K562 (cell line): ENCODE measurements at regions not wholly inside any gene's neighbourhood (a gene's known extent, or its start where the extent isn't known, plus 50 kb on each side); places are given as distances from the start of the nearest gene placed in this dataset.

Experiments
- ATAC-seq: fragments of 200-7000 bp; cut with Tn5 transposase; 3 replicates; pipeline ENCODE4 v1.9.1; 2020; ENCODE audit warnings: moderate library complexity
- BruUV-seq: library from RNA; stranded (reverse); fragments of 400-500 nt; replicated peaks from 2 replicates; lab custom pipeline; 2021; lab: Mats Ljungman, UMichigan
- CTCF ChIA-PET: fragments of 300-600 bp; formaldehyde crosslinking; extraction: SDS; loops from one replicate; lab custom pipeline; 2021; ENCODE audit warnings: low intra/inter-chr PET ratio; lab: Yijun Ruan, JAX
- POLR2A ChIA-PET: fragments of 300-600, 350-650 bp; sonication (Branson Sonifier 250); formaldehyde crosslinking; extraction: SDS; loops from one replicate; lab custom pipeline; 2021; ENCODE audit warnings: antibody characterized with exemption, inconsistent platforms; lab: Yijun Ruan, JAX
- DNase-seq, 4 experiments: peaks; one replicate each; pipeline versions ENCODE4 v3.0.0 to v3.0.0-alpha.2; 2011 to 2018; ENCODE audit warnings: low spot score in 3 of 4, mixed read lengths in 3 of 4; ENCODE audit errors: extremely low read depth in 1 of 4
- FAIRE-seq: peaks from 2 replicates; lab custom pipeline; 2011; peaks lifted over from hg19 to GRCh38; lab: Jason Lieb, UNC
- H2AFZ ChIP-seq: 2 replicates; pipeline ENCODE4 v1.6.0; 2011; ENCODE audit warnings: low read depth, low read length, control low read depth, inconsistent platforms
- H3K27ac ChIP-seq: fragments of 200-600 bp; 3 replicates; pipeline ENCODE4 v1.8.0; 2011; ENCODE audit warnings: low read depth, mild to moderate bottlenecking, control low read depth, inconsistent platforms, low read length, moderate library complexity, mixed read lengths; ENCODE audit errors: extremely low read depth
- H3K27me3 ChIP-seq, 2 experiments: fragments of 300-600 bp in 1 of 2; 2 replicates in 1 of 2; 3 replicates in 1 of 2; pipeline versions ENCODE4 v1.6.0 to v1.8.0; 2011; ENCODE audit warnings: inconsistent platforms in 2 of 2, low read length in 2 of 2, mild to moderate bottlenecking in 1 of 2, mixed read lengths in 1 of 2, moderate library complexity in 1 of 2; ENCODE audit not compliant: control insufficient read depth in 2 of 2, insufficient read depth in 2 of 2
- H3K36me3 ChIP-seq: fragments of 300-600 bp; 3 replicates; pipeline ENCODE4 v1.8.0; 2011; ENCODE audit warnings: mild to moderate bottlenecking, low read length, inconsistent platforms; ENCODE audit not compliant: control insufficient read depth, insufficient read depth
- H3K4me1 ChIP-seq, 2 experiments: fragments of 200-600 bp in 1 of 2; replicated peaks in 1 of 2; 2 replicates in 1 of 2; 3 replicates in 1 of 2; pipeline versions ENCODE4 v1.5.1 to v1.8.0; 2011; ENCODE audit warnings: inconsistent platforms in 2 of 2, low read length in 2 of 2, mild to moderate bottlenecking in 1 of 2, mixed read lengths in 1 of 2, moderate library complexity in 1 of 2; ENCODE audit not compliant: control insufficient read depth in 2 of 2, insufficient read depth in 2 of 2
- H3K4me2 ChIP-seq: 2 replicates; pipeline ENCODE4 v1.6.1; 2011; ENCODE audit warnings: low read length, control low read depth, inconsistent platforms, mixed read lengths; ENCODE audit not compliant: insufficient read depth
- H3K4me3 ChIP-seq: fragments of 200-600 bp; sonication (generic), shearing (Covaris generic); 2 replicates; pipeline ENCODE4 v1.5.1; 2016; ENCODE audit warnings: control low read depth, inconsistent platforms
- H3K79me2 ChIP-seq: fragments of 200-600 bp; 3 replicates; pipeline ENCODE4 v1.8.0; 2011; ENCODE audit warnings: low read length, inconsistent platforms; ENCODE audit not compliant: control insufficient read depth, insufficient read depth
- H3K9ac ChIP-seq, 2 experiments: 2 replicates each; pipeline versions ENCODE4 v1.6.0 to v1.6.1; 2011; ENCODE audit warnings: low read depth in 2 of 2, low read length in 2 of 2, control low read depth in 1 of 2, inconsistent platforms in 1 of 2, mild to moderate bottlenecking in 1 of 2, mixed read lengths in 1 of 2; ENCODE audit not compliant: insufficient read depth in 1 of 2
- H3K9me1 ChIP-seq: one replicate; pipeline ENCODE4 v1.6.0; 2011; ENCODE audit warnings: inconsistent platforms, mild to moderate bottlenecking, low read length, moderate library complexity; ENCODE audit not compliant: control insufficient read depth, insufficient read depth
- H3K9me3 ChIP-seq: replicated peaks from 2 replicates; pipeline ENCODE4 v1.5.1; 2011; ENCODE audit warnings: low read depth, low read length, inconsistent platforms; ENCODE audit not compliant: control insufficient read depth, insufficient read depth
- H4K20me1 ChIP-seq: replicated peaks from 2 replicates; pipeline ENCODE4 v1.6.1; 2011; ENCODE audit warnings: low read length, inconsistent platforms, mixed read lengths; ENCODE audit not compliant: control insufficient read depth, insufficient read depth
- ARID1B ChIP-seq: fragments of 450-650 bp; IDR thresholded peaks from 2 replicates; pipeline ENCODE4 v1.6.1; 2016; ENCODE audit warnings: antibody characterized with exemption, mild to moderate bottlenecking, inconsistent platforms
- FOSL1 ChIP-seq: fragments of 200-800 bp; sonication (Bioruptor generic); conservative IDR thresholded peaks from 2 replicates; pipeline ENCODE4 v1.6.1; 2016; ENCODE audit warnings: missing genetic modification characterization, missing compliant biosample characterization
- FOXP1 ChIP-seq: sonication (generic); formaldehyde crosslinking; IDR thresholded peaks from 2 replicates; pipeline ENCODE4 v1.8.0; 2022; ENCODE audit warnings: mild to moderate bottlenecking, missing genetic modification reagents
- HDGF ChIP-seq: fragments of 450-650 bp; IDR thresholded peaks from 2 replicates; pipeline ENCODE4 v1.6.1; 2016
- PML ChIP-seq: IDR thresholded peaks from 2 replicates; pipeline ENCODE4 v1.6.1; 2012; ENCODE audit warnings: low read length, inconsistent platforms
- RBM15 ChIP-seq: fragments of 200-400 bp; formaldehyde crosslinking; IDR thresholded peaks from 2 replicates; pipeline ENCODE4 v1.6.1; 2018; ENCODE audit warnings: mild to moderate bottlenecking, low read length, moderate library complexity; ENCODE audit not compliant: insufficient read depth
- TSHZ1 ChIP-seq: fragments of 250-450 bp; sonication (Bioruptor Pico); IDR thresholded peaks from 2 replicates; pipeline ENCODE4 v1.4.0; 2020; ENCODE audit warnings: mild to moderate bottlenecking, moderate library complexity
- ZBTB12 ChIP-seq: fragments of 250-450 bp; sonication (Bioruptor Pico); IDR thresholded peaks from 2 replicates; pipeline ENCODE4 v1.4.0; 2020
- ZNF41 ChIP-seq: fragments of 250-450 bp; sonication (Bioruptor Pico); conservative IDR thresholded peaks from 2 replicates; pipeline ENCODE4 v1.4.0; 2020; ENCODE audit warnings: mild to moderate bottlenecking
- ZNF444 ChIP-seq: fragments of 250-450 bp; sonication (Bioruptor Pico); IDR thresholded peaks from 2 replicates; pipeline ENCODE4 v1.4.0; 2020; ENCODE audit warnings: mild to moderate bottlenecking, moderate library complexity
- WGBS: fragments of 100-300 bp; shearing (Covaris generic); methylation state at CpG from one replicate; pipeline ENCODE4 v1.1.6; 2016; ENCODE audit warnings: low coverage, mixed read lengths; ENCODE audit not compliant: insufficient coverage; ENCODE audit errors: missing lambda C conversion rate; 5-methylcytosine and 5-hydroxymethylcytosine counted together
- in situ Hi-C: fragments of 300-500 bp; cut with MboI; formaldehyde crosslinking; loops from 4 replicates; pipeline ENCODE4 v1.15.0; 2018; ENCODE audit warnings: inconsistent platforms, mixed read lengths
- intact Hi-C: fragments of 100-400 bp; cut with micrococcal nuclease; formaldehyde crosslinking; loops from 2 replicates; pipeline ENCODE4 v1.14.2; 2022

DNA sequence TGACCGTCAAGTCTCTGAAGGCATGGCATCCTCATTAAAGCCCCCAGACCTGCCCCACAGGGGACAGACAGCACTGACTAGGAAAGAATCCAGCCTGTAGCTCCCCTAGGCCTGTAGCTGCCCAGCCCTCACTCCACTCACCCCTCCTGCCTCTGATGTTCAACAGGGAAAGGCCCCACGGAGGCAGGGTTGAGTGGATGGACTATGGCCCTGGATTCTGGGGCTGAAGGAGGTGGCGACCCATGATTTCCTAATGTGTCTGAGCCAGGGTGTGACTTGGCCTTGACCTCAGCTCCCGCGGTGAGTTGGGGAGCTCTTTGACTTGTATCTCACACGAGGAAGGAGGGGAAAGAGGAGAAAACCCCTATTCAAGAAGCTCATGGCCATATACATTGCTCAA lies 238.5 kb upstream of the CSF3R start:
- Histone ChIP-seq H3K4me3 (no peak overlapping the region), H3K9ac (no peak overlapping the region), H3K9me1 (no peaks in the 10 kb centered on the region), H3K36me3 (no peaks in the 10 kb centered on the region), H2AFZ (no peak overlapping the region), H4K20me1 (peaks cover 12% of the 10 kb centered on the region; the same call in 1 of the 2 replicates), H3K27me3 (peaks cover 0 to 23% of the 10 kb centered on the region in 2 experiments; a peak in 2 of 5 replicates), H3K4me2 (no peak overlapping the region), H3K9me3 (no peaks in the 10 kb centered on the region), H3K27ac (no peak overlapping the region), H3K4me1 (no peaks in the 10 kb centered on the region), H3K79me2 (no peaks in the 10 kb centered on the region)
- intact Hi-C loops, result no loop called here
- TF ChIP-seq RBM15 (no peak), FOSL1 (no peak)
- ChIA-PET POLR2A (interaction anchor here (0.6 to 1.0 kb wide), 2 partner anchors 9 to 11 kb away, joined by 3 to 4 read pairs; no protein-coding TSS in a partner anchor), CTCF (no interaction called here)
- 2% methylated on average over 6 of the region's 6 CpGs for WGBS
- FAIRE-seq (no peak), DNase-seq (no peak), ATAC-seq (no peak)
- no TSS peak for BruUV-seq
- in situ Hi-C loops, result no loop called here

DNA sequence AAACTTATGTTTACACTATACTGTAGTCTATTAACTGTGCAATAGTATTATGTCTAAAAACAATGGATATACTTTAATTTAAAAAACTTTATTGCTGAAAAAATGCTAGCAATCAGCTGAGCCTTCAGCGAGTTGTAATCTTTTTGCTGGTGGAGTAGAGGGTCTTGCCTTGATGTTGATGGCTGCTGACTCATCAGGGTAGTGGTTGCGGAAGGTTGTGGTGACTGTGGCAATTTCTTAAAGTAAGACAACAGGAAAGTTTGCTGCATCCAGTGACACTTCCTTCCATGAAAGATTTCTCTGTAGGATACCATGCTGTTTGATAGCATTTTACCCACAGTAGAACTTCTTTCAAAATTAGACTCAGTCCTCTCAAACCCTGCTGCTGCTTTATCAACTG lies 234.7 kb upstream of the CSF3R start:
- Histone ChIP-seq H3K9me3 (no peaks in the 10 kb centered on the region), H3K79me2 (no peaks in the 10 kb centered on the region), H3K4me2 (no peak overlapping the region), H2AFZ (no peak overlapping the region), H3K36me3 (no peaks in the 10 kb centered on the region), H3K27ac (no peak overlapping the region), H3K9me1 (no peaks in the 10 kb centered on the region), H3K9ac (no peak overlapping the region), H3K27me3 (peaks cover 4 to 18% of the 10 kb centered on the region in 2 experiments; a peak in 2 of 5 replicates), H3K4me1 (no peaks in the 10 kb centered on the region), H3K4me3 (no peak overlapping the region), H4K20me1 (peaks cover 9% of the 10 kb centered on the region; the same call in 1 of the 2 replicates)
- 8% methylated on average over 2 of the region's 2 CpGs for WGBS
- POLR2A ChIA-PET, result no interaction called here
- DNase-seq, result no peak
- no peak for ATAC-seq
- intact Hi-C loops (no loop called here), in situ Hi-C loops (no loop called here)
- CTCF ChIA-PET, result no interaction called here
- TF ChIP-seq ARID1B, result no peak
- no peak for TF ChIP-seq ZNF41 (CRISPR knock-in tag)
- no peak for TF ChIP-seq FOXP1 (CRISPR knock-in tag)
- TF ChIP-seq ZNF444 (CRISPR knock-in tag), result no peak
- no peak for TF ChIP-seq TSHZ1 (CRISPR knock-in tag)
- TF ChIP-seq PML, result no peak
- TF ChIP-seq ZBTB12, result no peak
- no peak for TF ChIP-seq HDGF
- BruUV-seq, result no TSS peak
- no peak for FAIRE-seq
